KG1 (cell line): ENCODE measurements at regions not wholly inside any gene's neighbourhood (a gene's known extent, or its start where the extent isn't known, plus 50 kb on each side); places are given as distances from the start of the nearest gene placed in this dataset.

Experiments used
- DNase-seq: peaks from one replicate; lab custom pipeline; 2025; lab: John Stamatoyannopoulos, UW

GRCh38 chr4:110897784-110898183 lies 274.9 kb upstream of the PITX2 start:
- no peak for DNase-seq

GRCh38 chr4:110898290-110898689 lies 275.4 kb upstream of the PITX2 start:
- no peak for DNase-seq

GRCh38 chr4:110900213-110900769 lies 277.4 kb upstream of the PITX2 start:
- DNase-seq, result no peak

- no peak for DNase-seq
Observed at GRCh38 chr4:110902500-110902899, 279.6 kb upstream of the PITX2 start.

- no peak for DNase-seq
Observed at GRCh38 chr4:110904435-110905065, 281.7 kb upstream of the PITX2 start.

GRCh38 chr4:110905367-110905766 lies 282.5 kb upstream of the PITX2 start:
- no peak for DNase-seq

GRCh38 chr4:110907801-110908313 lies 285.0 kb upstream of the PITX2 start:
- DNase-seq, result no peak

- DNase-seq, result no peak
Observed at GRCh38 chr4:110914791-110915190, 291.9 kb upstream of the PITX2 start.

- no peak for DNase-seq
Observed at GRCh38 chr4:110915301-110915700, 292.4 kb upstream of the PITX2 start.

- DNase-seq, result no peak
Observed at GRCh38 chr4:110916505-110916904, 293.6 kb upstream of the PITX2 start.

GRCh38 chr4:110917835-110918234 lies 295.0 kb upstream of the PITX2 start:
- no peak for DNase-seq

GRCh38 chr4:110920990-110921389 lies 298.1 kb upstream of the PITX2 start:
- DNase-seq, result no peak

GRCh38 chr4:110924761-110925160 lies 301.9 kb upstream of the PITX2 start:
- DNase-seq, result no peak

- no peak for DNase-seq
Observed at GRCh38 chr4:110926841-110927400, 304.0 kb upstream of the PITX2 start.

GRCh38 chr4:110933341-110933740 lies 310.5 kb upstream of the PITX2 start:
- no peak for DNase-seq

- DNase-seq, result no peak
Observed at GRCh38 chr4:110944501-110944900, 321.6 kb upstream of the PITX2 start.

GRCh38 chr4:110945600-110945999 lies 322.7 kb upstream of the PITX2 start:
- no peak for DNase-seq

GRCh38 chr4:110949542-110949941 lies 326.7 kb upstream of the PITX2 start:
- DNase-seq, result no peak

- DNase-seq, result no peak
Observed at GRCh38 chr4:110950731-110951130, 327.9 kb upstream of the PITX2 start.

GRCh38 chr4:110953191-110953590 lies 330.3 kb upstream of the PITX2 start:
- no peak for DNase-seq

GRCh38 chr4:110953898-110954297 lies 331.0 kb upstream of the PITX2 start:
- DNase-seq, result no peak

- DNase-seq, result no peak
Observed at GRCh38 chr4:110955748-110956147, 332.9 kb upstream of the PITX2 start.

- DNase-seq, result no peak
Observed at GRCh38 chr4:110959041-110959643, 336.3 kb upstream of the PITX2 start.
